Ovary (tissue), 3 donors: ENCODE measurements at regions not wholly inside any gene's neighbourhood (a gene's known extent, or its start where the extent isn't known, plus 50 kb on each side); places are given as distances from the start of the nearest gene placed in this dataset.

Experiments
- POLR2A ChIP-seq: fragments of 450-650 bp; IDR thresholded peaks from one replicate; pipeline ENCODE4 v1.6.1; 2017; ENCODE audit warnings: antibody characterized with exemption, mild to moderate bottlenecking, moderate library complexity
- TF ChIP-seq, protein P1 (sequence below), 3 donors: fragments of 450-650 bp in 2 of 3; fragments of 200-600 bp in 1 of 3; IDR thresholded peaks; one replicate each; pipeline versions ENCODE4 v1.5.1 to v1.8.0; 2016 to 2022; ENCODE audit warnings: antibody characterized with exemption in 3 of 3, mild to moderate bottlenecking in 1 of 3
- donor health status: DM: no; HTN: no; CAD: no.

DNA sequence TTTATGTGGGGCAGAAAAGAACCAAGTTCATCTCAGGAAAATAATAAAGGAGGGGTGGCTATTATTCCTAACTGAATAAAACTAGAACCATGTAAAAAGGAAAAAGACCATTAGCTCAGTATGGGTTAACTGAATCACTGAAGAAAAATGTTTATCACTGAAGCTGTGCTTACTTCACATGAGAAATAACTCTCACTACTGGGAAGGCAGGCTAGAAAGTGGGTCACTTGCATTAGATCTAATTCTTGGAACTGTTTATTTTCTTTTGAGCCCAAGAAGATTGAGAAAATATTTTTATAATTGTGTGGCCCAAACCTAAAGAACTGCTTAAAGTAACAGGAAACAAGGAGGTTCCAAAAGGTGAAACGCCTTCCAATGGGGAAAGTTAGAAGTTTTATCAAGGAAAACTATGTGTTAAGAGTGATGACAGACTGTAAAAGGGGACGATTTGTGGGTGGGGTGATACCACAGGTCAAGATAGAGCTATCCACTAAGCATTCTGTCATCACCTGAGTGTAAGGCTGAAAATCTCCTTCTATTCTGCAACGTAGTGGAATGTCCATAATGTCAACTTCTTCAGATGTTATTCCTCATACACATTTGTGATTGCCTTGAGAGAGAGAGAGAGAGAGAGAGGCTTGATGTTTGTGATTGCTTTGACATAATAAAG, 1083.5 kb downstream of the PCDH7 start:
- TF ChIP-seq POLR2A, result no peak
- TF ChIP-seq, protein P1, sequence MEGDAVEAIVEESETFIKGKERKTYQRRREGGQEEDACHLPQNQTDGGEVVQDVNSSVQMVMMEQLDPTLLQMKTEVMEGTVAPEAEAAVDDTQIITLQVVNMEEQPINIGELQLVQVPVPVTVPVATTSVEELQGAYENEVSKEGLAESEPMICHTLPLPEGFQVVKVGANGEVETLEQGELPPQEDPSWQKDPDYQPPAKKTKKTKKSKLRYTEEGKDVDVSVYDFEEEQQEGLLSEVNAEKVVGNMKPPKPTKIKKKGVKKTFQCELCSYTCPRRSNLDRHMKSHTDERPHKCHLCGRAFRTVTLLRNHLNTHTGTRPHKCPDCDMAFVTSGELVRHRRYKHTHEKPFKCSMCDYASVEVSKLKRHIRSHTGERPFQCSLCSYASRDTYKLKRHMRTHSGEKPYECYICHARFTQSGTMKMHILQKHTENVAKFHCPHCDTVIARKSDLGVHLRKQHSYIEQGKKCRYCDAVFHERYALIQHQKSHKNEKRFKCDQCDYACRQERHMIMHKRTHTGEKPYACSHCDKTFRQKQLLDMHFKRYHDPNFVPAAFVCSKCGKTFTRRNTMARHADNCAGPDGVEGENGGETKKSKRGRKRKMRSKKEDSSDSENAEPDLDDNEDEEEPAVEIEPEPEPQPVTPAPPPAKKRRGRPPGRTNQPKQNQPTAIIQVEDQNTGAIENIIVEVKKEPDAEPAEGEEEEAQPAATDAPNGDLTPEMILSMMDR (IDR thresholded peaks at IDR 0.05), result no peak
